OCI-LY1 (cell line): ENCODE measurements at regions not wholly inside any gene's neighbourhood (a gene's known extent, or its start where the extent isn't known, plus 50 kb on each side); places are given as distances from the start of the nearest gene placed in this dataset.

ENCODE experiments used
- H2AFZ ChIP-seq: fragments of 200-600 bp; sonication (generic), shearing (Covaris generic); 2 replicates; pipeline ENCODE4 v1.6.0; 2014; ENCODE audit warnings: antibody characterized with exemption, mild to moderate bottlenecking, low read length
- H3F3A ChIP-seq: fragments of 200-600 bp; sonication (generic), shearing (Covaris generic); 2 replicates; pipeline ENCODE4 v1.6.0; 2014; ENCODE audit warnings: mild to moderate bottlenecking, antibody characterized with exemption, low read length, moderate library complexity; ENCODE audit not compliant: insufficient read depth
- H3K27ac ChIP-seq: fragments of 200-600 bp; sonication (generic); 2 replicates; pipeline ENCODE4 v1.5.1; 2014; ENCODE audit warnings: low read length, mixed run types, mild to moderate bottlenecking, low read depth; ENCODE audit not compliant: poor library complexity, severe bottlenecking
- H3K27me3 ChIP-seq: fragments of 200-600 bp; sonication (generic); 2 replicates; pipeline ENCODE4 v1.6.0; 2014; ENCODE audit warnings: antibody characterized with exemption, mild to moderate bottlenecking, low read length, moderate library complexity; ENCODE audit not compliant: insufficient read depth
- H3K36me3 ChIP-seq: fragments of 200-600 bp; sonication (generic); 2 replicates; pipeline ENCODE4 v1.6.1; 2014; ENCODE audit warnings: mild to moderate bottlenecking, antibody characterized with exemption, low read length, moderate library complexity, mixed read lengths; ENCODE audit not compliant: insufficient read depth
- H3K4me1 ChIP-seq: fragments of 200-600 bp; sonication (generic); 2 replicates; pipeline ENCODE4 v1.5.1; 2014; ENCODE audit warnings: mild to moderate bottlenecking, low read length, moderate library complexity; ENCODE audit not compliant: insufficient read depth, severe bottlenecking
- H3K4me2 ChIP-seq: fragments of 200-600 bp; sonication (generic), shearing (Covaris generic); 2 replicates; pipeline ENCODE4 v1.6.1; 2014; ENCODE audit warnings: low read length
- H3K4me3 ChIP-seq: fragments of 200-600 bp; sonication (generic); 2 replicates; pipeline ENCODE4 v1.5.1; 2014; ENCODE audit warnings: low read length, low read depth, mild to moderate bottlenecking, mixed read lengths; ENCODE audit not compliant: poor library complexity, severe bottlenecking
- H3K79me2 ChIP-seq: fragments of 200-600 bp; shearing (Covaris generic); 2 replicates; pipeline ENCODE4 v1.6.1; 2016; ENCODE audit warnings: mixed run types, low read length, mixed read lengths; ENCODE audit not compliant: insufficient read depth
- H3K9ac ChIP-seq: fragments of 200-600 bp; sonication (generic), shearing (Covaris generic); 2 replicates; pipeline ENCODE4 v1.6.1; 2014; ENCODE audit warnings: mild to moderate bottlenecking, low read length, mixed read lengths
- H3K9me2 ChIP-seq: fragments of 200-600 bp; sonication (generic), shearing (Covaris generic); 2 replicates; pipeline ENCODE4 v1.6.1; 2014; ENCODE audit warnings: low read depth, mild to moderate bottlenecking, low read length, mixed read lengths
- H3K9me3 ChIP-seq: fragments of 200-600 bp; shearing (Covaris generic); 2 replicates; pipeline ENCODE4 v1.6.1; 2014; ENCODE audit warnings: low read length, mixed read lengths
- H4K20me1 ChIP-seq: fragments of 200-600 bp; sonication (generic), shearing (Covaris generic); 2 replicates; pipeline ENCODE4 v1.6.0; 2016; ENCODE audit warnings: mild to moderate bottlenecking, low read length; ENCODE audit not compliant: insufficient read depth
- CTCF ChIP-seq: fragments of 200-600 bp; sonication (generic), shearing (Covaris generic); IDR thresholded peaks from 2 replicates; pipeline ENCODE4 v1.5.1; 2017; ENCODE audit warnings: mild to moderate bottlenecking, antibody characterized with exemption, low read length, moderate library complexity, mixed read lengths
- EZH2 ChIP-seq: fragments of 200-600 bp; sonication (generic), shearing (Covaris generic); IDR thresholded peaks from 2 replicates; pipeline ENCODE4 v1.8.0; 2017; ENCODE audit warnings: borderline replicate concordance, mixed run types, mild to moderate bottlenecking, antibody characterized with exemption, low read length, moderate library complexity, mixed read lengths

GRCh38 chr5:143491646-143492045, 88.2 kb upstream of the NR3C1 start:
- H3K27me3 ChIP-seq = no peaks in the 10 kb centered on the region

GRCh38 chr5:143488381-143488780, 84.9 kb upstream of the NR3C1 start:
- no peak overlapping the region for H3K4me2 ChIP-seq

More at GRCh38 chr5:143491646-143492045, 88.2 kb upstream of the NR3C1 start:
- Histone ChIP-seq H3K79me2 (no peaks in the 10 kb centered on the region), H3K4me1 (no peaks in the 10 kb centered on the region), H3F3A (no peaks in the 10 kb centered on the region), H3K36me3 (no peaks in the 10 kb centered on the region), H3K9ac (no peak overlapping the region), H3K27ac (no peak overlapping the region), H2AFZ (no peak overlapping the region), H3K9me3 (peaks cover 6% of the 10 kb centered on the region; the same call in 1 of the 2 replicates), H4K20me1 (no peaks in the 10 kb centered on the region), H3K9me2 (no peaks in the 10 kb centered on the region), H3K4me3 (no peak overlapping the region), H3K4me2 (no peak overlapping the region)
- TF ChIP-seq CTCF (no peak), EZH2 (no peak)

GRCh38 chr5:143484601-143485000, 81.1 kb upstream of the NR3C1 start:
- no peak overlapping the region for H3K4me2 ChIP-seq
- H3K9me2 ChIP-seq = no peaks in the 10 kb centered on the region
- H2AFZ ChIP-seq = no peak overlapping the region
- no peaks in the 10 kb centered on the region for H3K27me3 ChIP-seq
- no peak overlapping the region for H3K27ac ChIP-seq
- no peak for TF ChIP-seq CTCF
- TF ChIP-seq EZH2 = no peak
- no peaks in the 10 kb centered on the region for H3K79me2 ChIP-seq
- H3F3A ChIP-seq = no peaks in the 10 kb centered on the region
- no peaks in the 10 kb centered on the region for H3K9me3 ChIP-seq
- H3K9ac ChIP-seq = no peak overlapping the region
- H3K4me3 ChIP-seq = no peak overlapping the region
- H3K4me1 ChIP-seq = no peaks in the 10 kb centered on the region
- H3K36me3 ChIP-seq = no peaks in the 10 kb centered on the region
- H4K20me1 ChIP-seq = no peaks in the 10 kb centered on the region

More at GRCh38 chr5:143488381-143488780, 84.9 kb upstream of the NR3C1 start:
- no peak overlapping the region for H3K27ac ChIP-seq
- peaks cover 6% of the 10 kb centered on the region; the same call in 1 of the 2 replicates for H3K9me3 ChIP-seq
- H4K20me1 ChIP-seq = no peaks in the 10 kb centered on the region
- no peaks in the 10 kb centered on the region for H3F3A ChIP-seq
- H3K9me2 ChIP-seq = no peaks in the 10 kb centered on the region
- H3K27me3 ChIP-seq = no peaks in the 10 kb centered on the region
- no peak overlapping the region for H3K9ac ChIP-seq
- no peaks in the 10 kb centered on the region for H3K36me3 ChIP-seq
- no peaks in the 10 kb centered on the region for H3K4me1 ChIP-seq
- no peaks in the 10 kb centered on the region for H3K79me2 ChIP-seq
- TF ChIP-seq EZH2 (no peak), CTCF (no peak)
- H3K4me3 ChIP-seq = no peak overlapping the region
- no peak overlapping the region for H2AFZ ChIP-seq
